Colonic mucosa (tissue), 4 donors: ENCODE measurements at regions not wholly inside any gene's neighbourhood (a gene's known extent, or its start where the extent isn't known, plus 50 kb on each side); places are given as distances from the start of the nearest gene placed in this dataset.

Experiments used
- DNase-seq: peaks from one replicate; pipeline ENCODE4 v3.0.0-alpha.2; 2020
- H3K27ac ChIP-seq: fragments of 200-600 bp; one replicate; pipeline ENCODE4 v1.8.0; 2021
- H3K27me3 ChIP-seq: fragments of 200-600 bp; one replicate; pipeline ENCODE4 v1.8.0; 2021
- H3K36me3 ChIP-seq: fragments of 200-600 bp; one replicate; pipeline ENCODE4 v1.8.0; 2021
- H3K4me1 ChIP-seq: fragments of 200-600 bp; one replicate; pipeline ENCODE4 v1.8.0; 2021; ENCODE audit warnings: mild to moderate bottlenecking
- H3K4me3 ChIP-seq: fragments of 200-600 bp; one replicate; pipeline ENCODE4 v1.8.0; 2021
- H3K9ac ChIP-seq, 2 donors: one replicate each; pipeline ENCODE4 v1.7.0; 2013; ENCODE audit warnings: control low read depth in 2 of 2, low read depth in 2 of 2, low read length in 2 of 2
- H3K9me3 ChIP-seq: fragments of 200-600 bp; one replicate; pipeline ENCODE4 v1.8.0; 2021
- intact Hi-C: fragments of 100-400 bp; cut with DNase I; formaldehyde crosslinking; loops from one replicate; pipeline ENCODE4 v1.14.1; 2022
- TF ChIP-seq, protein P1 (sequence below): fragments of 200-600 bp; IDR thresholded peaks from one replicate; pipeline ENCODE4 v1.8.0; 2022; ENCODE audit warnings: antibody characterized with exemption, mild to moderate bottlenecking
- donor health status: healthy.
- donor health status: DM: no; HTN: no; CAD: no.
- donor health status: DM: no; HTN: no; CAD: no.

DNA sequence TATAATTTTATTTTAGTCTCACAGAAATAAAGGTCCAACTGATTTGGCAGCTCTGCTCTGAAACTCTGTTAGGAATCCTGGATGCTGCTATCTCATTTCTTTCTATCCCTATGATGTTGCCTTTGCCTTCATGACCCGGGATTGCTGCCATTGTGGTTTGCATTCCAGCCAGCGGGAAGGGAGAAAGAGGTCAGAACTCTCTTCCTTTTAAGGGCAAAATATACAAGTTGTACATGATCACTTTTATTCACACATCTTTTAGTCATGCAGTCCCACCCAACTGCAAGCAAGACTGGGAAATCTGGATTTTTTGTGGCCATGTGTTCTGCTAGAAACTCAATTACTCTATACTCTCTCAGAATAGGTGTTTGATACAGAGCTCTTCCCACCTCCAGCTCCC lies 263.1 kb upstream of the ZFP64 start:
- H3K27me3 ChIP-seq = no peaks in the 10 kb centered on the region
- H3K4me1 ChIP-seq = no peaks in the 10 kb centered on the region
- H3K36me3 ChIP-seq = no peaks in the 10 kb centered on the region
- H3K27ac ChIP-seq = no peak overlapping the region
- DNase-seq = no peak
- TF ChIP-seq, protein P1, sequence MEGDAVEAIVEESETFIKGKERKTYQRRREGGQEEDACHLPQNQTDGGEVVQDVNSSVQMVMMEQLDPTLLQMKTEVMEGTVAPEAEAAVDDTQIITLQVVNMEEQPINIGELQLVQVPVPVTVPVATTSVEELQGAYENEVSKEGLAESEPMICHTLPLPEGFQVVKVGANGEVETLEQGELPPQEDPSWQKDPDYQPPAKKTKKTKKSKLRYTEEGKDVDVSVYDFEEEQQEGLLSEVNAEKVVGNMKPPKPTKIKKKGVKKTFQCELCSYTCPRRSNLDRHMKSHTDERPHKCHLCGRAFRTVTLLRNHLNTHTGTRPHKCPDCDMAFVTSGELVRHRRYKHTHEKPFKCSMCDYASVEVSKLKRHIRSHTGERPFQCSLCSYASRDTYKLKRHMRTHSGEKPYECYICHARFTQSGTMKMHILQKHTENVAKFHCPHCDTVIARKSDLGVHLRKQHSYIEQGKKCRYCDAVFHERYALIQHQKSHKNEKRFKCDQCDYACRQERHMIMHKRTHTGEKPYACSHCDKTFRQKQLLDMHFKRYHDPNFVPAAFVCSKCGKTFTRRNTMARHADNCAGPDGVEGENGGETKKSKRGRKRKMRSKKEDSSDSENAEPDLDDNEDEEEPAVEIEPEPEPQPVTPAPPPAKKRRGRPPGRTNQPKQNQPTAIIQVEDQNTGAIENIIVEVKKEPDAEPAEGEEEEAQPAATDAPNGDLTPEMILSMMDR = no peak
- no peak overlapping the region for H3K9ac ChIP-seq
- H3K9me3 ChIP-seq = no peaks in the 10 kb centered on the region
- no peak overlapping the region for H3K4me3 ChIP-seq
- intact Hi-C loops = no loop called here

DNA sequence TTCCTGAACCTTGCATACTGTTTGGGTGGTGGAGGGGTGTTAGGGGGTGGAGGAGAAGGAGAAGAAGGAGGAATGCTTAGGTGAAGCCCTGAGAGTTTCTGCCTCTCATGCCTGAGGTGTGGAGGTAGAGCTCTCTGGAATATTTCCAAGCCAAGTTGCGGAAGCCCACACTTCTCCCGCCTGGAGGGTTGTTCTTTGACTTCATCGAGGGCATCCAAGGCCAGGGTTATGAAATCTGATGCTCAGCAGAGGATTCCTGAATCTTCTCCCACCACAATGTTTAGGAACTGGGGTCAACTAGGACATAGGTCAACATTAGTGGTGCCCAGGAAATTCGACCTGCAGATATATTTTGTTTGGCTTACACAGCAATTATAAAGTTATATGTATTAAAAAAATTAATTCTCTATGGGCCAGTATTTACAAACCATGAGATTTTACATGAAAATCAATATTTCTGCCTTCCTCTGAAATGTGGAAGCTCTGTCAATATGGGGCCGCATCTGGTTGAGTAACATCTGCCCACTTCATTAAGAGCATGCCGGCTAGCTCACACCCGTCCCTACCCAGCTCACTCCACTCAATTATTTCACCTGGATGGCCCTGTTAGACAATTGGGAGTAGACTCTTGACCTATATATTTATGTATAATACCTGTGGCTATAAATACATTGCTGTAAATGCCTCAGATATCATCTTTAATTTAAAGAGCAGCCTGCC lies 257.1 kb upstream of the ZFP64 start:
- Histone ChIP-seq H3K4me3 (no peak overlapping the region), H3K4me1 (no peaks in the 10 kb centered on the region), H3K27ac (no peak overlapping the region), H3K9ac (no peak overlapping the region), H3K36me3 (no peaks in the 10 kb centered on the region), H3K9me3 (no peaks in the 10 kb centered on the region), H3K27me3 (no peaks in the 10 kb centered on the region)
- TF ChIP-seq, protein P1 = no peak
- intact Hi-C loops = no loop called here
- DNase-seq = no peak

DNA sequence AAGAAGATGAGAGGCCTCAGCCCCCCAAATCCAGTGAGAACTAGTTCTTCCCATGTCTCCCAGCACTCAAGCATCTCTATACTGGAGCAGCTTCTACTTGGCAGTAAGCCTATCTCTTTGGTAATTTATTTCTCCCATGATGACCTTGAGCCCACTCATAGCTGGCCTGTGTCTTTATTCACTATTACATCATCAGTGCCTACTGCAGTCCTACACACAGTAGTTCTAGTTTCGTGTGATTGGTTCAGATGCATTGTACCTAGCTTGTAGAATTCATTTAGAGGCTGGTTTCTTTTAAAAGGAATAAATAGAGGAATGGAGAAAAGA lies 255.6 kb upstream of the ZFP64 start:
- TF ChIP-seq, protein P1 = no peak
- no peaks in the 10 kb centered on the region for H3K9me3 ChIP-seq
- H3K36me3 ChIP-seq = no peaks in the 10 kb centered on the region
- no peak overlapping the region for H3K4me3 ChIP-seq
- intact Hi-C loops = no loop called here
- H3K4me1 ChIP-seq = no peaks in the 10 kb centered on the region
- DNase-seq = no peak
- no peak overlapping the region for H3K27ac ChIP-seq
- H3K27me3 ChIP-seq = no peaks in the 10 kb centered on the region
- no peak overlapping the region for H3K9ac ChIP-seq

DNA sequence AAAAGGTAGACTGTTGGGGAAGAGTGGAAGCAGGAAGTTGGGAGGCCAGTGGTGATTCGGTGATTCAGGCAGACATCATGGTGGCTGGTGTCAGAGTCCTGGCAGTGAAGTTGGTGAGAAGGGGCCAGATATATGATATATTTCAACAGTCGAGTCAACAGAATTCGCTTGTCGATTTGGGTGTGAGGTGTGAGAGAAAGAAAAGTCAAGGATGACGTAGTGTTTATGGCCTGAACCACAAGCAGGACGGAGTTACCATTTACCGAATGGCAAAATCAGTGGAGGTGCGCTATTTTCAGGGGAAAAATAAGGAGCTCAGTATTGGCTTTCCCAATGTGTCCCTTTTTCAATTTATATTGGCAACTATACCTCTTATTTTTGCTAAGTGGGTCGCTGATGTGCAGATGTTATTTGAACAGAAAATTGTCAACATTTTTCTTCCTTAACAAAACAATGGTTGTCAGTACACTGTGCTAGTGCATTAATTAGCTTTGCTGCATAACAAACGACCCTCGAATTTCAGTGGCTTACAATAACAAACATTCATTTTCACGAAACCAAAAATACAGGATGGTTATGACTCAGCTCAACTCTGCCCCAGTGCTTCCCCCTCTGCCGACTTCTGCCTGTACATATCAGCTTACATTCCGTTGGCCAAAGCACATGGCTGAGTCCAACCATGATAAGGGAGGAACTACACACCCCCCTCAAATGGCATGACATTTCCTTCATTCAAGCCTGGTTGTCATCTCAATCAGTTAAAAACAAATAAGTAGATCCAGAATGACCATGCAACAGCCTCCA lies 255.0 kb upstream of the ZFP64 start:
- Histone ChIP-seq H3K9me3 (no peaks in the 10 kb centered on the region), H3K36me3 (no peaks in the 10 kb centered on the region), H3K27ac (no peak overlapping the region), H3K27me3 (no peaks in the 10 kb centered on the region), H3K9ac (no peak overlapping the region), H3K4me1 (no peaks in the 10 kb centered on the region), H3K4me3 (no peak overlapping the region)
- DNase-seq = no peak
- TF ChIP-seq, protein P1 = no peak
- intact Hi-C loops = no loop called here

DNA sequence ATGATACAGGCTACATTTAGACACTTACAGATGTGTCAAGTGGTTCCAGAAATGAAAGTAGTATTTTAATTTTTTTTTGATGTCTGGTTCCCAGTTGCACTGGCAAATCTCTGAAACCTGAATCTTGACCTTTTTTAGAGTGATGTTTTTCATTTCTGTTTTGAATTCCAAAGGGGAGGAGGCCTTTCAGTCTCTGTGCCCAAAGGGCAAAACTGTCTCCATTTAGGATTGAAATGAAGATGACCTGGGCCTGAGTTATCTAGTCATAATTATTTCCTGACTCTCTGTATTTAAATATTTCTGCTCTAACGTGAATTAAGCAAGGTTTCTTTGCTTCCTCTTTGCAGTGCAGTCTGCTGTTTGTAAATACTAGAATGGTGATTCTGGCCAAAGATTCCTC lies 252.9 kb upstream of the ZFP64 start:
- Histone ChIP-seq H3K9me3 (no peaks in the 10 kb centered on the region), H3K36me3 (no peaks in the 10 kb centered on the region), H3K27me3 (no peaks in the 10 kb centered on the region), H3K4me3 (no peak overlapping the region), H3K27ac (no peak overlapping the region), H3K4me1 (no peaks in the 10 kb centered on the region), H3K9ac (no peak overlapping the region)
- intact Hi-C loops = no loop called here
- TF ChIP-seq, protein P1 = no peak
- no peak for DNase-seq
